GM19452 (cell line): ENCODE measurements at regions not wholly inside any gene's neighbourhood (a gene's known extent, or its start where the extent isn't known, plus 50 kb on each side); places are given as distances from the start of the nearest gene placed in this dataset.
"Not testable (repeated sequence)": the region's sequence is repeated elsewhere in the genome, so short reads cannot be mapped to it uniquely, and the experiment has no call there.

Experiments used
- ATAC-seq: cut with Tn5 transposase; IDR thresholded peaks from one replicate; pipeline ENCODE4 v1.9.1; 2021; ENCODE audit not compliant: unreplicated experiment

DNA sequence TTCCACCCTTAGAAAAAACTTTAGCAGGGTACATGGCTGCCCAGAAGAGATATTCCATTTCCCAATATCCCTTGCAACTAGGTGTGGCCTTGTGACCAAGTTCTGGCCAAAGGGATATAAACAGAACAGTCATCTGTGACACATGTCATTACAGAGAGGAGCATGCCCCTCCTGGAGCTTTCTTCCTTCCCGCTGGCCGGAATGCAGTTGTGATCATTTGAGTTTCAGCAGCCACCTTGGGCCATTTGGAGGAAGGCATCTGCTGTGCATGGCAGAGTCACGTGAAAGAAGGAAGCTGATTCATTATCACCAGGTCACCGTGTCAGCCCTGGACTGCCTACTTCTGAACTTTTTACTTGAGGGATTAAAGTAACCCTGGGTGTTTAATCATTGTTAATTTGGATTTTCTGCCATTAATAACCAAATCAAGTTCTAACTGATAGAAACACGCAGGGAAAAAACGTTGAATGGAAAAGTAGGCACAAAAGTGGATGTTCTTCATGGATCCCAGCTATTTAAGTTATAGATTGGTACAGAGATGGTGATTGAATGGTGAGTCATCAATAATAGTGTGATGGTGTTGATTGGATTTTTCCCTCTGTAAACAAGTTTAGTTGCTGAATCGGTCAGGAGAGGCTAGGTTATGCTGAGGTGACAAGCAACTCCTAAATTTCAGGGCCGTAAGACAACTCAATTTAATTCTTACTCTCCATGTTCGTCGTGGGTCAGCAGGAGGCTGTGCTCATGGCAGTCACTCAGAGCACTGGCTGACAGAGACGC, 80.7 kb upstream of the CCDC167 start:
- no peak for ATAC-seq

DNA sequence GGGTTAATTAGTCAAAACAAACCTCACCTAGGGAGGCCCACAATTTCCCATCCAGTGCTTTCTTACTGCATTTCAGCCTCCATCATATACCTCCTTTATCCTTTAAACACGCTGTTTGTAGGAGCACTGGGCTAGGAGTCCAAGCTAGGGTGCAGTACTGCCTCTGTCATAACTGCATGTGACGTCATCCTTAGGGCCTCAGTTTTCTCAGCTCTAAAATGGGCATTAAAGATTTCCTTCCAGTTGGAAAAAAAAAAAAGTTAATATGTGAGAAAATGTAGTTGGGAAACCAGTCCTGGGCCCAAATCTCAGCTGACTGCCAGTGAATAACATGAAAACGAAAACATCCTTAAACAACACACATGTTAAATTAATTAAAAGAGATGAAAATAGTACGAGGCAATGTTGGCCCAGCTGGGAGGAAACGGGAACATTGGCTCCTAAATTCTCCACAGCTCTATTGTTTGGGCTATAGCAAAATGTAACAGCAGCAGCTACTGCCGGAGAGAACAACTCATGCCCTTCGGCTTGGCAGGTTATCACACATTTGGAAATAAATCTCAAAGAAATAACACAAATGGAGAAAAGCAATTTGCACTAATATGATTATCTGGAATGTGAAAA, 79.9 kb upstream of the CCDC167 start:
- ATAC-seq, result no peak

DNA sequence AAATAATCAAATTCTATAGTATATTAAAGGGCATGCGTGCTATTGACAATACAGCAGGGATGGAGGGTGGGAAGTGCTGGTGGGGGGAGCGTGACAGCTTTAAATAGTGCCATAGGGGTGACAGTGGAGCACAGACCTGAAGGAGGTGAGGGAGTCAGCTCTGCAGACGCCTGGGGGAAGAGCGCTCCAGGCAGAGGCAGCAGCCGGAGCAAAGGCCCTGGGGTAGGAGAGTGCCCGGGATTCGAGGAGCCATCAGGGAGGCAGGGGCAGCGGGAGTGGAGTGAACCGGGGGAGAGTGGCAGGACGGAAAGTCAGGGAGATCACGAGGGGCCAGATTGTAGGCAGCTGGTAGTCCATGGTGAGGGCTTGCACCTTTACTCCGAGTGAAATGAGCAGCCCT, 78.4 kb upstream of the CCDC167 start:
- no peak for ATAC-seq

- ATAC-seq, result no peak
Observed at GRCh38 chr6:37576336-37576737, 76.6 kb upstream of the CCDC167 start.

DNA sequence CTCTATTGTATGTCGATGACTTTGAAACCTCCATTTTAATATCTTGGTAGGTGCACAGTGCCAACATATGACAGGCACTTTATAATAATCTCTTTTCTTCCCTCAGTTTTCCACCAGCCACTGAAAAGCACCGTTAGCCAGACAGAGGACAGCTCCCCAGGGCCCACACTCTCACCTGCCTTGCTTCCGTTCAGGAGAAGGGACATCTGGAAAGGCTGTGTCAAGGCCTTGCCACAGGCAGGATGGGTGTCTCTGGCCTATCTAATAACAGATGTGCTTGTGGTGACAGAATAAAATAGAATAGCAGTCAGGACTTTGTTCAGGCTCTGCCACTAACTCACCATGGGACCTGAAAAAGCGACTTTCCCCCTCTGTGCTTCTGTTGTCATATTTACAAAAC, 75.5 kb upstream of the CCDC167 start:
- no peak for ATAC-seq

DNA sequence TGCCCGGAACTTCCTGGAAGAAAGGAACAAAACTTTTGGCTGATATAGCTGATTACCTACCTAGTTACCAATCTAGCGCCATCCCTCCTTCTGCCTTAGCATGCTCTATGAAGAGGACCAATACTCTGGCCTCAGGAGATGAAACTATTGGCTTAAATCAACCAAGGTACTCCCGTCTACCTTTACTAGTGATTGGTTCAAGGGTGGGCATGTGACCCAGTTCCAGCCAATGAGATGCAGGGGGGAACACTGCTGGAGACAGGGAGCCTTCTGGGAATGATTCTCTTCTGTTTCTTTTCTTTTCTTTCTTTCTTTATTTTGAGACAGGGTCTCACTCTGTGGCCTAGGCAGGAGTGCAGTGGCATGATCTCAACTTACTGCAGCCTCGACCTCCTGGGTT, 72.6 kb upstream of the CCDC167 start:
- ATAC-seq, result no peak

GRCh38 chr6:37570482-37571133, 70.9 kb upstream of the CCDC167 start:
- ATAC-seq, result no peak

- no peak for ATAC-seq
Observed at GRCh38 chr6:37569743-37570481, 70.2 kb upstream of the CCDC167 start.

GRCh38 chr6:37569317-37569716, 69.6 kb upstream of the CCDC167 start:
- no peak for ATAC-seq

- no peak for ATAC-seq
Observed at GRCh38 chr6:37566950-37567349, 67.3 kb upstream of the CCDC167 start.

DNA sequence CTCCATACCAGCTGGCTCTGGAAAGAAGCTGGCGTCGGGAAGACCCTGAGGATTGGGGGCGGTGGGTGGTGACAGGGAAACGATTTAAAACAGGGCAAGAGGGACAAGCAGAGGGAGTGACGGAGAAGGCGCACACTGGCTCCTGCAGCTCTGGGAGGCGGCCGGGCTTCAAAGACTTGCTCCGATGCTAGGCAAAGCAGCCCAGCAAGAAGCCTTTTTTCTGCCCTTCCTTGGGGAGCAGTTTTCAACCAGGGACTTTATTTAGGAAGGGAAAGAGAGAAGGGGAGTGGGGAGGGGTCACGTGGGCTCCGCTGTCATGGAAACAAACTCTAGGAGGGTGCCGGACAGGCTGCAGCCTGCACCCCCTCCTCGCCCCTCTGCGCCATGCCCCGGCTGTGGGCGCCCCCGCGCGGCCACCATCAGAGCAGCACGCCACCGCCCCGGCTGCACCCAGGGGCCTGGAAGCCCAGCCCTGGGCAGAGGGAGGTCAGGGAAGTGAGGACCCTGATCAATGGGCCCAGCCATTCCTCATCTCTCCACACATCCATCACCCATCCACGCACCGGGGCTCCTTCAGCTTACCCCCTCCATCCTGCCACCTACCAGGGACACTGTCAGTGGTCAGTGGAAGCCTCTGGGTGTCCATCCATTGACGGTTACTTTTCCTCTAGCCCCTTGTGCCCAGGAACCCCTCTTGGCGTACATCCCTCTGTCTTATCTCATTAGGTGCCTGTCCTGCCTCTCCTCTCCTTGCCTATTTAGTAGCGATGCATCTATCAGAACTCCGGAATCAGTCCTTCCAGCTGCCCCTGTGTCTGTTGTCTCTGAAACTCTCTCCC, 66.6 kb upstream of the CCDC167 start:
- ATAC-seq, result peak; percentile 54

DNA sequence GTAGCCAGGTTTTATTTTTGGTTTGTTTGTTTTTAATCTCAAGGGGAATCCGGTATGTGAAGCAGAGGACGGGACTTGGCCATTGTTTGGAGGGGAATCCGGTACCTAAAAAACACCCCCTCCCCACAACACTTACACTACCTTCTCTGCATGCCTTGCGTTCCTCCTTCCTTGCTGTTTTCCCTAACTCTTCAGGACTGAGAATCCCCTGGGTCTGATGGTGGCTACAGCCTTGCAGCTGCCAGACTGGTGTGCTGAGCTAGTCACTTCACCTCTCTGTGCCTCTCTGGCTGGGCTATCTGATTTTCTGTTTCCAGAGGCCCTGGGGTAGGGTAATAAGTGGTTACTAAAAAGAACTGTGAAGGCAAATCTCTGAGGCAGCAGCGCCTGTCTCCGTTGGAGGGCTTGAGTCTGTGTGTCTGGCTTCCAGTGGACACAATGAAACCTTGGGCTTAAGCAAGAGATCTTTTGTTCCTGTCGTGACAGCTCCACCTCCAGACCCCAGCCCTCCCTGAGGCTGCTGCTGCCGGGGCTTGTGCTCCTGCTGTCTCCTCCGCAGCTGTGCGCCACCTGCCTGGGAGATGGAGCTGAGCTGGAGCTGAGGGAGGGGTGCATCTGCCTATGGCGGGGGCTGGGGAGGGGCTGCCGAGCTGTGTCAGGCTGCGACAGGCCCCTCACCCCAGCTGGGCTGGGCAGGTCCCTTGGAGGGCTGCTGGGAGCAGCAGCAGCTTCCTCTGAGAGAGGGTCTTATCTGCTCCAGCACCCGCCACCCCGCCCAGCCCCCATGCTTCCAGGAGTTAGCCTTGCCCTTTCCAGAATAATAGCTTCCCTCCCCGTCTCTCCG, 65.8 kb upstream of the CCDC167 start:
- ATAC-seq, result no peak

GRCh38 chr6:37562926-37563288, 63.2 kb upstream of the CCDC167 start:
- ATAC-seq, result not testable (repeated sequence)

- no peak for ATAC-seq
Observed at GRCh38 chr6:37561361-37561760, 61.7 kb upstream of the CCDC167 start.

- no peak for ATAC-seq
Observed at GRCh38 chr6:37560737-37561103, 61.0 kb upstream of the CCDC167 start.

DNA sequence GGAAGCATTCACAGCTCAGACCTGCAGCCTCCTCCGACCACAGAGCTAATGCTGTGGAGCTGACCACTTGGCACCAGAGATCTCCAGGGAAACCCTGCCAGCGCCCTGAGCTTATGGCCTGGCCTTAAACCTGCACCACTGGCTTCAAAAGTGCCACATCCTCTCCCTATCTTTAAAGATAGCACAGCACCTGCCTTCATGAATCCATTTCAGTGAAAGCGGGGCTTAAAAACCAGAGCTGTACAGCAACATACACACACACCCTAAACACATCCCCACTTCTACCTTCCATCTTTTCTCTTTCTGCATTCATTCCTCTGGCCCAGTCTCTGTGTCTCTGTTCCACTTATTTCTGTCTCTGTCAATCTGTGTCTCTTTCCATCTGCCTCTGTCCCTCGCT, 59.8 kb upstream of the CCDC167 start:
- no peak for ATAC-seq

DNA sequence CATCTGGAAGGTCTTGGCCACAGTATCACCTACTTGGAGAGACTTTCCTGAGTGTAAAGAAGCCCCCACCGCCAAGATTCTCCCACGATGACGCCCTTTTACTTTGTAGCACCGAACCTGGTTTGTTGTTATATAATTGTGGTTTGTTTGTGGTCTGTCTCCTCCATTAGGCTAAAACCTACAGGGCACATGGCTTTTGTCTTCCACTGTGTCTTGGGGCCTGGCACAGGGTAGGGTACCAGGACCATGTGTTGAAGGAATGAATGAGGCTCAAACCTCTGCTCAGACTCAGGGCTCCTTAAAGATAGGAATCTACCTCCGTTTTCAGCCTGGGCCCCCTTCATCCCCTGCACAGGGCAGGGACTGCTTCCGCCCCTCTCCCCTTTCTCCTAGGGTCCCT, 59.4 kb upstream of the CCDC167 start:
- no peak for ATAC-seq

- no peak for ATAC-seq
Observed at GRCh38 chr6:37558646-37559045, 59.0 kb upstream of the CCDC167 start.

DNA sequence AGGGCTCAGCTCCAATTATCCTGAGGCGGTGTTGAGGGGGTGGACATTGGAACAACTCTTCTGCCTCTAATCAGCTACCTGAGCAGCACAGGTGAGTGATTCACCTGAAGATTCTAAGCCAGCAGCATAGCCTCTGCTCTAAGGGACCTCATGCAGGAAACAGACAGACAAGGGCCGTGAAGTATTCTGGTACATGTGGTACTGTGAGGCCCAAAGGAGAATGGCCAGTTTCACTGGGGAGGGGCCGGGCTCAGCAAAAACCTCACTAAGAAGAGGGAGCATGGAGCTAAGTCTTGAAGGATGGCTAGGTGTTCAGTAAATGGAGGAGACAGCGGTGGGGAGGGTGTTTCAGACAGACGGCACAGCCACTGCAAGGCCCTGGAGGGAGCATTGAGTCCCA, 58.5 kb upstream of the CCDC167 start:
- no peak for ATAC-seq

- ATAC-seq, result no peak
Observed at GRCh38 chr6:37557645-37558114, 58.0 kb upstream of the CCDC167 start.
